Prostate gland (tissue), 2 donors: ENCODE measurements at regions not wholly inside any gene's neighbourhood (a gene's known extent, or its start where the extent isn't known, plus 50 kb on each side); places are given as distances from the start of the nearest gene placed in this dataset.

Experiments
- DNase-seq: peaks from one replicate; pipeline ENCODE4 v3.0.0-alpha.2; 2019; ENCODE audit warnings: low spot score
- H3K27ac ChIP-seq, 2 donors: fragments of 200-600 bp; sonication (generic); 2 replicates each; pipeline ENCODE4 v1.5.1; 2017 to 2019
- H3K27me3 ChIP-seq: fragments of 200-600 bp; sonication (generic); replicated peaks from 2 replicates; pipeline ENCODE4 v1.5.1; 2019; ENCODE audit not compliant: insufficient read depth
- H3K36me3 ChIP-seq, 2 donors: fragments of 200-600 bp; sonication (generic); 1 replicate in 1 of 2; 2 replicates in 1 of 2; pipeline versions ENCODE4 v1.5.1 to v1.8.1; 2017 to 2019
- H3K4me1 ChIP-seq: fragments of 200-600 bp; sonication (generic); replicated peaks from 2 replicates; pipeline ENCODE4 v1.5.1; 2019
- H3K4me3 ChIP-seq, 2 donors: fragments of 200-600 bp; sonication (generic); 2 replicates each; pipeline ENCODE4 v1.5.1; 2017 to 2019
- H3K9me3 ChIP-seq: fragments of 200-600 bp; sonication (generic); 2 replicates; pipeline ENCODE4 v1.5.1; 2017
- POLR2A ChIP-seq: fragments of 450-650 bp; IDR thresholded peaks from one replicate; pipeline ENCODE4 v1.6.1; 2016; ENCODE audit warnings: antibody characterized with exemption, mild to moderate bottlenecking
- POLR2AphosphoS5 ChIP-seq: sonication (generic); formaldehyde crosslinking; IDR thresholded peaks from one replicate; pipeline ENCODE4 v1.6.1; 2017; ENCODE audit warnings: antibody characterized with exemption
- WGBS: methylation state at CpG from one replicate; pipeline ENCODE4 v1.1.5; 2018; 5-methylcytosine and 5-hydroxymethylcytosine counted together
- intact Hi-C: fragments of 100-400 bp; cut with DNase I; formaldehyde crosslinking; loops from one replicate; pipeline ENCODE4 v1.14.2; 2022
- TF ChIP-seq, protein P1 (sequence below), 4 experiments: fragments of 200-600 bp in 2 of 4; fragments of 450-650 bp in 2 of 4; sonication (generic) in 2 of 4; IDR thresholded peaks; 1 replicate in 3 of 4; 2 replicates in 1 of 4; pipeline ENCODE4 v1.5.1; 2016 to 2019; ENCODE audit warnings: antibody characterized with exemption in 4 of 4, mild to moderate bottlenecking in 2 of 4, moderate library complexity in 2 of 4

DNA sequence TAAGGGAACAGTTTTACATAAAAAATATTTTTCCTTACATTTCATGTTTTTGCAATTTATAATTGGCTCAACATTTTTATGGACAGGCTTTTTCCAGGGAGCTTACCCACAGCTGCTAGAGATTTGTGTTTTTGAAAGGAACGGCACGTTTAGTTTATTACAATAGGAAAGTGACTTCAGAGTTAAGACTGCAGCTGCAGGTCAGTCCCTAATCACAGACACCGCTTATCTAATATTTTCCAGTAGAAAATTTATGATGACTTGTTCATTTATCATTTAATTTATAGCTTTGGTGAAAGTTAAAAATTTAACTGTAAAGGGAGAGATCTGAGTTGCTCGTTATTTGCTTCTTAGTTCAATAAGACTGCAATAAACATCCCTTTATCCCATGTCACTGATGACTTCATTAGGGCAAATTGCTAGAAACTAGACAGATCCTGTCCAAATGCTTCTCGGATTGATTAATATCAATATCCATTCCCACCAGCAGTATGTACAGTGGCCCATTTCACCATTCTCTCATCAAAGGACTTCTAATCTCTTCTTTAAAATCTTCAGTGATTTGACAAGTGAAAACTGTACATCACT is 97.0 kb upstream of the ODAD2 start:
- DNase-seq, result no peak
- Histone ChIP-seq H3K36me3 (no peaks in the 10 kb centered on the region), H3K27me3 (no peaks in the 10 kb centered on the region), H3K9me3 (no peaks in the 10 kb centered on the region), H3K4me1 (no peaks in the 10 kb centered on the region), H3K4me3 (no peak overlapping the region), H3K27ac (no peak overlapping the region)
- TF ChIP-seq POLR2A, result no peak
- TF ChIP-seq POLR2AphosphoS5, result no peak
- TF ChIP-seq, protein P1, sequence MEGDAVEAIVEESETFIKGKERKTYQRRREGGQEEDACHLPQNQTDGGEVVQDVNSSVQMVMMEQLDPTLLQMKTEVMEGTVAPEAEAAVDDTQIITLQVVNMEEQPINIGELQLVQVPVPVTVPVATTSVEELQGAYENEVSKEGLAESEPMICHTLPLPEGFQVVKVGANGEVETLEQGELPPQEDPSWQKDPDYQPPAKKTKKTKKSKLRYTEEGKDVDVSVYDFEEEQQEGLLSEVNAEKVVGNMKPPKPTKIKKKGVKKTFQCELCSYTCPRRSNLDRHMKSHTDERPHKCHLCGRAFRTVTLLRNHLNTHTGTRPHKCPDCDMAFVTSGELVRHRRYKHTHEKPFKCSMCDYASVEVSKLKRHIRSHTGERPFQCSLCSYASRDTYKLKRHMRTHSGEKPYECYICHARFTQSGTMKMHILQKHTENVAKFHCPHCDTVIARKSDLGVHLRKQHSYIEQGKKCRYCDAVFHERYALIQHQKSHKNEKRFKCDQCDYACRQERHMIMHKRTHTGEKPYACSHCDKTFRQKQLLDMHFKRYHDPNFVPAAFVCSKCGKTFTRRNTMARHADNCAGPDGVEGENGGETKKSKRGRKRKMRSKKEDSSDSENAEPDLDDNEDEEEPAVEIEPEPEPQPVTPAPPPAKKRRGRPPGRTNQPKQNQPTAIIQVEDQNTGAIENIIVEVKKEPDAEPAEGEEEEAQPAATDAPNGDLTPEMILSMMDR (IDR thresholded peaks at IDR 0.05), result no peak
- intact Hi-C loops, result no loop called here
- 37% methylated on average over 5 of the region's 5 CpGs for WGBS

DNA sequence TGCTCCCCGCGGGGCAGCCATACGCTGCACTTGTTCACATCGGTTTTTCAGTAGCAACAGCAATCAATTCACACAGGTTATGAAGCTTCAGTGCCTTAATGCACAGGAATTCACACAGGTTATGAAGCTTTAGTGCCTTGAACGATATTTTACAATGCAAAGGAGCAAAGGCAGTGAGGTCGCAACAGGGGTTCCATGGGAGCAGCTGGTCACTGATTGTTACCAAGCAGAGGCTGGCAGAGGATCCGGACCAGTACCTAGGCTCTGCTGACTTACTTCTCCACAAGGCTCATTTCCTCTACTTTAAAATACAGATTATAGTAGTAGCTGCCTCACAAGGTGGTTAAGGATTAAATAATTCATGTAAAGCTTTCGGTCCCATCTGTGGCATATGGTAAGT is 95.2 kb upstream of the ODAD2 start:
- Histone ChIP-seq H3K4me3 (no peak overlapping the region), H3K27me3 (no peaks in the 10 kb centered on the region), H3K36me3 (no peaks in the 10 kb centered on the region), H3K4me1 (no peaks in the 10 kb centered on the region), H3K27ac (no peak overlapping the region), H3K9me3 (no peaks in the 10 kb centered on the region)
- no peak for DNase-seq
- WGBS, result 95% methylated on average over 8 of the region's 8 CpGs
- intact Hi-C loops, result no loop called here
- TF ChIP-seq POLR2AphosphoS5, result no peak

GRCh38 chr10:28091913-28092312 is 93.0 kb upstream of the ODAD2 start:
- H3K36me3 ChIP-seq, result no peaks in the 10 kb centered on the region
- H3K27ac ChIP-seq, result no peak overlapping the region
- H3K9me3 ChIP-seq, result no peaks in the 10 kb centered on the region
- intact Hi-C loops, result no loop called here
- H3K4me1 ChIP-seq, result no peaks in the 10 kb centered on the region
- TF ChIP-seq POLR2AphosphoS5 (no peak), POLR2A (no peak)
- TF ChIP-seq, protein P1 (IDR thresholded peaks at IDR 0.05), result no peak
- 82% methylated on average over 2 of the region's 2 CpGs for WGBS
- H3K27me3 ChIP-seq, result no peaks in the 10 kb centered on the region
- no peak for DNase-seq
- no peak overlapping the region for H3K4me3 ChIP-seq

DNA sequence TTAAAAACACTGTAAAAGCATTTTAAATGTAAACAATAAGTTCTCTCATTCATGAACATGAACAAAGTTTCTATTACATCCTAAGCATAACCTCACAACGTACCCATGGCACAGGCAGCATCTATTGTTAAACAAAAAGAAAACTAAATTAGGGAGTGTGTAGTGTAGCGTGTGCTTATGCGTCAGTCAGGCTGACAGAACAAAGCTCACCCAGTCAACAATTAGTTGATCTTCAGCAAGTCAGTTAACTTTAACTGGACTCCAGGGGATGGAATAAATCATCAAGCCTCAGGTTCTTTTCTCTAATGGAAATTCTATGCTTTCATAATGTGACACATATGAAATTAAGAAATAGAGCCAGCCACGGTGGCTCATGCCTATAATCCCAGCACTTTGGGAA is 91.6 kb upstream of the ODAD2 start:
- H3K4me1 ChIP-seq, result no peaks in the 10 kb centered on the region
- no peak overlapping the region for H3K27ac ChIP-seq
- intact Hi-C loops, result no loop called here
- 95% methylated on average over 4 of the region's 4 CpGs for WGBS
- H3K4me3 ChIP-seq, result no peak overlapping the region
- TF ChIP-seq, protein P1 (IDR thresholded peaks at IDR 0.05), result no peak
- no peaks in the 10 kb centered on the region for H3K9me3 ChIP-seq
- no peaks in the 10 kb centered on the region for H3K36me3 ChIP-seq
- DNase-seq, result no peak
- no peaks in the 10 kb centered on the region for H3K27me3 ChIP-seq

- WGBS, result 96% methylated on average over 10 of the region's 10 CpGs
- intact Hi-C loops, result no loop called here
- TF ChIP-seq, protein P1 (IDR thresholded peaks at IDR 0.05), result no peak
- TF ChIP-seq POLR2AphosphoS5 (no peak), POLR2A (no peak)
- no peaks in the 10 kb centered on the region for H3K27me3 ChIP-seq
- H3K4me1 ChIP-seq, result no peaks in the 10 kb centered on the region
- H3K9me3 ChIP-seq, result no peaks in the 10 kb centered on the region
- no peak overlapping the region for H3K4me3 ChIP-seq
- H3K27ac ChIP-seq, result no peak overlapping the region
- no peaks in the 10 kb centered on the region for H3K36me3 ChIP-seq
- DNase-seq, result no peak
Observed at GRCh38 chr10:28089467-28089866, 90.6 kb upstream of the ODAD2 start.
